ENCODE measurements at regions not wholly inside any gene's neighbourhood (a gene's known extent, or its start where the extent isn't known, plus 50 kb on each side); places are given as distances from the start of the nearest gene placed in this dataset.

GRCh38 chr10:130340816-130341215, 204.6 kb downstream of the GLRX3 start:
- TF ChIP-seq EZH2phosphoT487 (IDR thresholded peaks at IDR 0.05; ENCODE audit: borderline replicate concordance) (no peak), CTCF (conservative IDR thresholded peaks at IDR 0.05; ENCODE audit: low read length) (no peak)
